GM12892 (cell line): ENCODE measurements at regions not wholly inside any gene's neighbourhood (a gene's known extent, or its start where the extent isn't known, plus 50 kb on each side); places are given as distances from the start of the nearest gene placed in this dataset.

Experiments
- DNase-seq: peaks from one replicate; pipeline ENCODE4 v3.0.0; 2011; ENCODE audit not compliant: insufficient read length
- FAIRE-seq: peaks from 2 replicates; lab custom pipeline; 2011; peaks lifted over from hg19 to GRCh38; lab: Jason Lieb, UNC
- POLR2A ChIP-seq: IDR thresholded peaks from 2 replicates; pipeline ENCODE4 v1.6.1; 2011; ENCODE audit warnings: low read depth, low read length, control low read depth
- POLR2AphosphoS5 ChIP-seq: IDR thresholded peaks from 2 replicates; pipeline ENCODE4 v1.6.1; 2011; ENCODE audit warnings: low read depth, low read length, control low read depth
- TAF1 ChIP-seq: IDR thresholded peaks from 2 replicates; pipeline ENCODE4 v1.6.1; 2011; ENCODE audit warnings: low read depth, mild to moderate bottlenecking, control low read depth, low read length, borderline replicate concordance

DNA sequence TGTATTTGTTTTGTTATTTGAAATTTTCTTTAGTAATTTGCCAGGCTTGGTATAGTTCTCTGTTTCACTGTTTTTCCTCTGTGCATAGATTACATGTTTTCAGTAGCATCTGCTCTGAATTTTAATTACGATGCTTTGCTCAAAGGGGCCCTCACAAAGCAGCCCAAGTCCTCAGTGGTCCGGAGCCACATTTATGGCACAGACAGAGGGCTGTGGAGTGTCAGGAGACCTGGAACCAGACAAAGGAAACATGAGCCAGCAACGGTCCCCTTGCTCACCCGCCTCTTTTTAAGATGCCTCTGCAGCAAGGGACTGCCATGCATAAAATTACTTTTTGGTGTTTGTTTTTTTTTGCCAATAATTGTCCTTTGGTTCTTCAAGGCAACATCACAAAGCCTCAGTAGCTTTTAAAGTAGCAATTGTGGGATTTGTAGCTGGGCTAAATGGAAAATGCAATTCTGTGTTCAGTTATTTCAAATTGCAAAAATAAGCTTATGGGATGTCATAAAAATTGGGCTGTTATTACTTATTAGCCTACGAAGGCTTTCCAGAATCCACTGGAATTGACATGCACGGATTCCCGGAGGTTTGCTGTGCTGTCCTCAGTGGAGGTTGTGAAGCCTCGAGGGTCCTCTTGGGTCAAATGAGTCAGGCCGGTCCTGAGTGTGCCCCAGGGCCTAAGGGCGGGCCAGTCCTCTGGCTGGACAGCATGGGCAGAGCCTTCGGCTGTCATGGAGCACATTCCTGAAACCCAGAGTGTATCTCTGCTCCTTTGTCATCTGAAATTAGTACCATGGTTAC, 422.8 kb downstream of the GLRX3 start:
- no peak for FAIRE-seq

DNA sequence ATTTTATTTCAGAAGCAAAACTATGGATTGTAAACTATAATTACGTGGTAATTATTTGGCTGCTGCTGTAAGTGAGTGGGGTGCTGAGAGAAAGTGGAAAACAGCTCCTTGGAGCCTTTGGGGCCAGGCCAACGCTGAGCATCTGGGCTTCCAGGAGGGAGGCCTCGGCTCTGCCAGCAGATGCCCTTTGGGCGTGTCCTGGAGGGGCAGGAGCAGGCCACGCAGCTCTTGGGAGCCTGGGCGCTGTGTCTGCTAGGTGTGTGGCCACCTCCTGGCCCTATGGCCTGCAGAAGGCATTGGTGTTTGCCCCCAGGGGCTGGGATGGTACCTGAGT, 423.3 kb downstream of the GLRX3 start:
- FAIRE-seq = no peak
- TF ChIP-seq POLR2AphosphoS5 = no peak
- TF ChIP-seq TAF1 = no peak
- no peak for TF ChIP-seq POLR2A
- DNase-seq = no peak

More for the DNA sequence above, 422.8 kb downstream of the GLRX3 start:
- TF ChIP-seq POLR2A (no peak), TAF1 (no peak), POLR2AphosphoS5 (no peak)
- no peak for DNase-seq

- TF ChIP-seq POLR2AphosphoS5 (no peak), TAF1 (no peak), POLR2A (no peak)
- FAIRE-seq = no peak
- no peak for DNase-seq
Measured at GRCh38 chr10:130560116-130560515, 423.9 kb downstream of the GLRX3 start.

GRCh38 chr10:130560573-130560972, 424.4 kb downstream of the GLRX3 start:
- TF ChIP-seq TAF1 (no peak), POLR2A (no peak), POLR2AphosphoS5 (no peak)
- DNase-seq (no peak), FAIRE-seq (no peak)

GRCh38 chr10:130561681-130562080, 425.5 kb downstream of the GLRX3 start:
- DNase-seq (no peak), FAIRE-seq (no peak)
- TF ChIP-seq POLR2AphosphoS5 (no peak), TAF1 (no peak), POLR2A (no peak)

DNA sequence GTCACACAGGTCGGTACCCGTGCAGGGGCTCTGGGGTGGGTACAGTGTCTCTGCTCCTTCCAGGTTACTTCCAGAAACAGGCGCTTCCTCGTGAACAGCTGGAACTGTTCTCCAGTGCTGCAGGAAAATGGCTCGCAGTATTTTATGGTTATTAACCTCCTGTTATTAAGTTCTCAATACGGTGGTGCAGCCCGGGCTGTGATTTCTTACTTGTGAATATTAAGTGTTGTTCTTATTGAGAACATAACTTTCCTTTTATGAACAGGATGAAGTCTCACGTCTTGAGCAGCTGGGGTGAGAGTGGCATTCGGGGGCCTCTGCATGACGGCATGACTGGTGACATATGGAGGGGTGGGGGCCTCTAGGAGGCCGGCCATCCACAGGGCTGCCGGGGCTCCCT, 430.8 kb downstream of the GLRX3 start:
- no peak for TF ChIP-seq POLR2A
- DNase-seq (no peak), FAIRE-seq (no peak)

GRCh38 chr10:130567436-130567835, 431.2 kb downstream of the GLRX3 start:
- DNase-seq (no peak), FAIRE-seq (no peak)
- TF ChIP-seq TAF1 = no peak
- no peak for TF ChIP-seq POLR2A

DNA sequence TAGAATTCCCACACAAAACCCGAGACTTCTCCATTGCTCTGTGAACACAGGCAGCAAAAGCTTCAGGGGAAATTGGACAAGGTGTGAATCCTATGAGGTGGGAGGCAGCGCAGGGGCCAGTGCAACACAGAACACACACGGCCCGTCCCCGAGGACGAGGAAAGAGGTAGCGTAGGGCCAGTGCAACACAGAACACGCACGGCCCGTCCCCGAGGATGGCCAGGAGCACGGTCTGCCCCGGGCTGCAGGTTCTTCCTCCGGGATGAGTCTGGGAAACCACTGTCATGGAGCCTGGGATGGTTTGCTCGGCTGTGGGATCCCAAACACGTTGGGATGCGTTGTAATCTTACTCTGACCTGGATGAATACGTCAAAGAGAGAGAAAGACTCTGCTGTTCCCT, 432.1 kb downstream of the GLRX3 start:
- DNase-seq (no peak), FAIRE-seq (no peak)
- no peak for TF ChIP-seq POLR2A
- no peak for TF ChIP-seq POLR2AphosphoS5
- TF ChIP-seq TAF1 = no peak

- DNase-seq (no peak), FAIRE-seq (no peak)
- TF ChIP-seq TAF1 (no peak), POLR2A (no peak), POLR2AphosphoS5 (no peak)
Measured at GRCh38 chr10:130570074-130570473, 433.9 kb downstream of the GLRX3 start.

DNA sequence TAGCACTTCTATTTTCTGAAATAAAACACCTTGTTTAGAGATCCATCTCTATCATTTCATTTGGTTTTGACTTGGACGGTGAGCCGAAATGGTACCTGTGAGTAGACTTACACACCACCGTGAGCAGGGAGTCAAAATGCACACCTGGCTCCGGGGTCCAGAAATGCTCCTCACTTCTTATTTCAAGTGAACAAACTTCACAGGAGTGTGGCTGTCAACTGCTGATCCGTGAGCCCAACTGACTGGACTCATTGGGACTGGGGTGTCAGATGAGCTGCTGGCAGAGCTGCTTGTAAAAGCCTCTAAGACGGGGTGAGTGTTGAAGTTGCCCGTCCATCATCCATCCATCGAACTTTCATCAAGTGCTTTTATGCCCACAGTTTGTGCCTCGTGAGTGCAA, 435.5 kb downstream of the GLRX3 start:
- DNase-seq = no peak
- FAIRE-seq = no peak
- TF ChIP-seq POLR2A (no peak), POLR2AphosphoS5 (no peak), TAF1 (no peak)

- DNase-seq (no peak), FAIRE-seq (no peak)
- no peak for TF ChIP-seq POLR2AphosphoS5
Measured at GRCh38 chr10:130573446-130573845, 437.3 kb downstream of the GLRX3 start.

- FAIRE-seq = no peak
- DNase-seq = no peak
- no peak for TF ChIP-seq POLR2AphosphoS5
- TF ChIP-seq POLR2A = no peak
- no peak for TF ChIP-seq TAF1
Measured at GRCh38 chr10:130575756-130576285, 439.6 kb downstream of the GLRX3 start.
